Keratinocyte (primary cell): ENCODE measurements at regions not wholly inside any gene's neighbourhood (a gene's known extent, or its start where the extent isn't known, plus 50 kb on each side); places are given as distances from the start of the nearest gene placed in this dataset.

ENCODE experiments used
- DNase-seq: peaks from one replicate; pipeline ENCODE4 v3.0.0-alpha.2; 2011; ENCODE audit warnings: low read depth, missing footprints, low spot score
- FAIRE-seq: peaks from 2 replicates; lab custom pipeline; 2011; peaks lifted over from hg19 to GRCh38; lab: Jason Lieb, UNC
- H2AFZ ChIP-seq: 2 replicates; pipeline ENCODE4 v1.6.0; 2012; ENCODE audit warnings: low read length, control low read depth, inconsistent platforms; ENCODE audit not compliant: control insufficient read depth
- H3K27ac ChIP-seq: 2 replicates; pipeline ENCODE4 v1.5.1; 2011; ENCODE audit warnings: low read length; ENCODE audit not compliant: control insufficient read depth, insufficient read depth
- H3K27me3 ChIP-seq: 3 replicates; pipeline ENCODE4 v1.6.0; 2011; ENCODE audit warnings: low read length; ENCODE audit not compliant: control insufficient read depth, insufficient read depth; ENCODE audit errors: extremely low read depth
- H3K36me3 ChIP-seq, 2 experiments: 2 replicates in 1 of 2; 3 replicates in 1 of 2; pipeline ENCODE4 v1.5.1; 2011; ENCODE audit warnings: low read length in 2 of 2, mild to moderate bottlenecking in 1 of 2; ENCODE audit not compliant: control insufficient read depth in 2 of 2, insufficient read depth in 2 of 2; ENCODE audit errors: extremely low read depth in 1 of 2
- H3K4me1 ChIP-seq: 3 replicates; pipeline ENCODE4 v1.5.1; 2011; ENCODE audit warnings: low read length; ENCODE audit not compliant: control insufficient read depth, insufficient read depth; ENCODE audit errors: extremely low read depth
- H3K4me2 ChIP-seq: 3 replicates; pipeline ENCODE4 v1.6.0; 2011; ENCODE audit warnings: low read depth, low read length; ENCODE audit not compliant: control insufficient read depth, insufficient read depth; ENCODE audit errors: extremely low read depth
- H3K4me3 ChIP-seq, 3 experiments: fragments of 200-600 bp in 1 of 3; sonication (generic) in 1 of 3; 2 replicates in 2 of 3; 3 replicates in 1 of 3; pipeline ENCODE4 v1.5.1; 2011 to 2016; ENCODE audit warnings: low read length in 3 of 3, mild to moderate bottlenecking in 3 of 3, control low read depth in 2 of 3, inconsistent platforms in 1 of 3, low read depth in 1 of 3, mixed read lengths in 1 of 3, mixed run types in 1 of 3, moderate library complexity in 1 of 3; ENCODE audit not compliant: control insufficient read depth in 2 of 3, insufficient read depth in 2 of 3; ENCODE audit errors: extremely low read depth in 1 of 3
- H3K79me2 ChIP-seq: 2 replicates; pipeline ENCODE4 v1.6.0; 2012; ENCODE audit warnings: low read length; ENCODE audit not compliant: control insufficient read depth, insufficient read depth
- H3K9ac ChIP-seq: 3 replicates; pipeline ENCODE4 v1.6.0; 2011; ENCODE audit warnings: low read length; ENCODE audit not compliant: control insufficient read depth, insufficient read depth; ENCODE audit errors: extremely low read depth
- H3K9me1 ChIP-seq: 3 replicates; pipeline ENCODE4 v1.6.0; 2011; ENCODE audit warnings: low read length; ENCODE audit not compliant: control insufficient read depth, insufficient read depth; ENCODE audit errors: extremely low read depth
- H3K9me3 ChIP-seq: 2 replicates; pipeline ENCODE4 v1.5.1; 2012; ENCODE audit warnings: low read depth, low read length; ENCODE audit not compliant: control insufficient read depth
- H4K20me1 ChIP-seq: 3 replicates; pipeline ENCODE4 v1.6.0; 2011; ENCODE audit warnings: low read length; ENCODE audit not compliant: control insufficient read depth, insufficient read depth; ENCODE audit errors: extremely low read depth
- EZH2 ChIP-seq: IDR thresholded peaks from one replicate; pipeline ENCODE4 v1.6.1; 2012; ENCODE audit warnings: inconsistent platforms, mild to moderate bottlenecking, low read length, moderate library complexity
- dilution Hi-C: fragments of 300-500 bp; cut with MboI; formaldehyde crosslinking; loops from one replicate; pipeline ENCODE4 v1.7.0; 2020; ENCODE audit warnings: low sequenced_read_pairs; ENCODE audit not compliant: extremely low pct_ligation_motif_present
- TF ChIP-seq, protein P1 (sequence below), 3 experiments: IDR thresholded peaks in 1 of 3; conservative IDR thresholded peaks in 1 of 3; optimal IDR thresholded peaks in 1 of 3; 2 replicates in 2 of 3; 3 replicates in 1 of 3; pipeline versions ENCODE3 to v1.5.1; 2011; ENCODE audit warnings: low read length in 3 of 3, mild to moderate bottlenecking in 3 of 3, moderate library complexity in 2 of 3, control low read depth in 1 of 3, inconsistent platforms in 1 of 3; ENCODE audit not compliant: insufficient read depth in 2 of 3; ENCODE audit errors: extremely low read depth in 1 of 3

DNA sequence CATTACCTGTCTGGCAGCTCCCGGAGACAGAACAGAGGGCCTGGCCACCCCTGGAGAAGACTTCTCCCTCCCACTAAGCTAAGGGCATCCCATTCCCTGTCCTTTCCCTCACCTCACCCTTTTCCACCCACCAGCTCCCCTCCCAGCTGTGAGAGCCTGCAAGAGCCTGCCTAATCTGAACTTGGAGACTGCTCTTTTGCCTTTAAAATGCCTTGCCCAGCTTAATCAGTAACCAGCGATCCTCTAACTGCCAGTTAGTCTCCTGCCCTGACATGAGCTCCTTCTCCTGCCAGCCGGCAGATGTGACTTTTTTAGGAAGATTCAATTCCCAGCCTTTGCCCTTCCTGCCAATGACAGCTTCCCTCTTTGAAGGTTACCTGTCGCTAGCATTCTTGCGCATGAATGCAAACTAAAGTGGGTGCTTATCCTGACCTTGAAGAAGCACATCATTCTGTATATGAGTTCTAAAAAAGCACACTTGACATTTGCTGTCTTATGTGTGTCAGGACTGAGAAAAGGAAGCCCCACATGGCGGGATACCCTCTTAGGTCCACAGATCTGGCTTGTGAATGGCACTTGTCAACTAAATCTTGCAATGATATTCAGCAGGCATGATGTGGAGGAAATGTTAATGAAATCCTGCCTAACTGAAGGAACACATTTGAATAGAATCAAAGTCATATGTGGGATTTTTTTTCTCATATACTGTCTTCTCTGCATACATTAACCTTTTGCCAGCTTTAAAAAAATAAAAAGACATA lies 411.2 kb upstream of the SLC30A5 start:
- Histone ChIP-seq H3K79me2 (no peaks in the 10 kb centered on the region), H3K36me3 (no peaks in the 10 kb centered on the region), H3K27me3 (no peaks in the 10 kb centered on the region), H3K9me1 (no peaks in the 10 kb centered on the region), H3K4me1 (peaks cover 28% of the 10 kb centered on the region), H3K9ac (no peak overlapping the region), H3K4me2 (no peak overlapping the region), H3K9me3 (no peaks in the 10 kb centered on the region), H3K27ac (no peak overlapping the region), H3K4me3 (no peak overlapping the region), H2AFZ (no peak overlapping the region), H4K20me1 (no peaks in the 10 kb centered on the region)
- dilution Hi-C loops, result no loop called here
- DNase-seq, result no peak
- peak; percentile 20 for FAIRE-seq
- TF ChIP-seq, protein P1, sequence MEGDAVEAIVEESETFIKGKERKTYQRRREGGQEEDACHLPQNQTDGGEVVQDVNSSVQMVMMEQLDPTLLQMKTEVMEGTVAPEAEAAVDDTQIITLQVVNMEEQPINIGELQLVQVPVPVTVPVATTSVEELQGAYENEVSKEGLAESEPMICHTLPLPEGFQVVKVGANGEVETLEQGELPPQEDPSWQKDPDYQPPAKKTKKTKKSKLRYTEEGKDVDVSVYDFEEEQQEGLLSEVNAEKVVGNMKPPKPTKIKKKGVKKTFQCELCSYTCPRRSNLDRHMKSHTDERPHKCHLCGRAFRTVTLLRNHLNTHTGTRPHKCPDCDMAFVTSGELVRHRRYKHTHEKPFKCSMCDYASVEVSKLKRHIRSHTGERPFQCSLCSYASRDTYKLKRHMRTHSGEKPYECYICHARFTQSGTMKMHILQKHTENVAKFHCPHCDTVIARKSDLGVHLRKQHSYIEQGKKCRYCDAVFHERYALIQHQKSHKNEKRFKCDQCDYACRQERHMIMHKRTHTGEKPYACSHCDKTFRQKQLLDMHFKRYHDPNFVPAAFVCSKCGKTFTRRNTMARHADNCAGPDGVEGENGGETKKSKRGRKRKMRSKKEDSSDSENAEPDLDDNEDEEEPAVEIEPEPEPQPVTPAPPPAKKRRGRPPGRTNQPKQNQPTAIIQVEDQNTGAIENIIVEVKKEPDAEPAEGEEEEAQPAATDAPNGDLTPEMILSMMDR (optimal IDR thresholded peaks at IDR 0.05 in 1 of 3, IDR thresholded peaks at IDR 0.05 in 1 of 3, conservative IDR thresholded peaks at IDR 0.05 in 1 of 3; ENCODE audit: extremely low read depth in 1 of 3, insufficient read depth in 2 of 3, low read length in 3 of 3), result no peak
- no peak for TF ChIP-seq EZH2

DNA sequence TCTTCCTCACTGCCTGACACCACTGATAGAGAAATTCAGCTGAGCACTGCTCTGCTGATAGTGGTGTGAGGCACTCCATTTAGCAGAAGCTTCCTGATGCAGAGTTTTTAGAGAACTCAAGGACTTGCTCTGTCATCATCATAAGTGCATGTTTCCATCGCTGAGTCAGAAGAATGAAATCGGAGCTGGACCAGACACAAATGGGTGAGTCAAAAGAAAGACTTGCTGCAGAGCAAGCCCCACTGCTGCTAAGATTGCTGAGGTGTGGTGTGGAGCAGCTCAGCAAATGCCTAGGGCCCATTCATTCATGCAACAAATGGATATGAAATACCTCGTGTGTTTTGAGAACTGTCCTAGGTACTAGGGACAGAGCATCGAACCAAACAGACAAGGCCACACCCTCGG lies 410.2 kb upstream of the SLC30A5 start:
- dilution Hi-C loops, result no loop called here
- DNase-seq (peak; percentile 78), FAIRE-seq (peak; percentile 99)
- no peaks in the 10 kb centered on the region for H3K27me3 ChIP-seq
- no peaks in the 10 kb centered on the region for H3K79me2 ChIP-seq
- no peaks in the 10 kb centered on the region for H3K9me3 ChIP-seq
- H3K4me1 ChIP-seq, result peaks cover 28% of the 10 kb centered on the region
- no peak overlapping the region for H3K9ac ChIP-seq
- no peak overlapping the region for H3K4me3 ChIP-seq
- no peaks in the 10 kb centered on the region for H4K20me1 ChIP-seq
- H3K36me3 ChIP-seq, result no peaks in the 10 kb centered on the region
- no peak overlapping the region for H2AFZ ChIP-seq
- H3K9me1 ChIP-seq, result no peaks in the 10 kb centered on the region
- TF ChIP-seq, protein P1 (optimal IDR thresholded peaks at IDR 0.05 in 1 of 3, IDR thresholded peaks at IDR 0.05 in 1 of 3, conservative IDR thresholded peaks at IDR 0.05 in 1 of 3; ENCODE audit: extremely low read depth in 1 of 3, insufficient read depth in 2 of 3, low read length in 3 of 3), result no peak
- TF ChIP-seq EZH2, result no peak
- no peak overlapping the region for H3K27ac ChIP-seq
- peak overlapping the region; percentile 49 for H3K4me2 ChIP-seq
